ENCODE measurements at regions not wholly inside any gene's neighbourhood (a gene's known extent, or its start where the extent isn't known, plus 50 kb on each side); places are given as distances from the start of the nearest gene placed in this dataset.

- no peak overlapping the region for H3K56ac ChIP-seq (ENCODE audit: insufficient read length, low read depth, low read length)
- H3K27ac Mint-ChIP-seq = no peak overlapping the region
These were observed 84.7 kb downstream of the UQCRFS1 start for GRCh38 chr19:29128203-29128602.

More at GRCh38 chr19:29128203-29128602, 84.7 kb downstream of the UQCRFS1 start:
- no peak overlapping the region for H4K5ac ChIP-seq (ENCODE audit: insufficient read length, low read depth, low read length)
- no peak overlapping the region for H3K9ac ChIP-seq (ENCODE audit: extremely low read depth, insufficient read length, low read length)
- H3K4ac ChIP-seq (ENCODE audit: low read depth, low read length) = no peak overlapping the region
- H3K23me2 ChIP-seq (ENCODE audit: insufficient read length, low read depth, low read length, poor library complexity, severe bottlenecking) = no peaks in the 10 kb centered on the region
- H2BK20ac ChIP-seq (ENCODE audit: low read depth, low read length, poor library complexity, severe bottlenecking) = no peak overlapping the region
- H3K27ac ChIP-seq (ENCODE audit: insufficient read length, low read depth, low read length) = no peak overlapping the region
- no peaks in the 10 kb centered on the region for H3K4me1 ChIP-seq (ENCODE audit: insufficient read depth, low read length)
- TF ChIP-seq CTCF (conservative IDR thresholded peaks at IDR 0.05) = no peak
- H2BK5ac ChIP-seq (ENCODE audit: insufficient read length, low read length) = no peak overlapping the region
- H3K9me3 ChIP-seq (ENCODE audit: control insufficient read depth, low read depth, low read length) = peaks cover 11% of the 10 kb centered on the region
- H4K20me1 ChIP-seq (ENCODE audit: control insufficient read depth, insufficient read depth, insufficient read length) = no peaks in the 10 kb centered on the region
- H3K27me3 Mint-ChIP-seq (ENCODE audit: low read depth) = peaks cover 20% of the 10 kb centered on the region
- H3K4me2 ChIP-seq (ENCODE audit: insufficient read depth, insufficient read length, low read length) = no peak overlapping the region
- WGBS (ENCODE audit: extremely low coverage, insufficient read length, low lambda C conversion rate) = no CpG with 5 or more reads among the region's 8 CpGs
- no peak overlapping the region for H2BK15ac ChIP-seq (ENCODE audit: low read depth, low read length)
- no peaks in the 10 kb centered on the region for H3K79me2 ChIP-seq (ENCODE audit: insufficient read depth, low read length)
- H4K91ac ChIP-seq (ENCODE audit: insufficient read length, low read depth, low read length) = no peak overlapping the region
- H3K14ac ChIP-seq (ENCODE audit: insufficient read depth, low read length) = no peak overlapping the region; the same call in 1 of the 2 replicates
- no peak overlapping the region for H3K4me3 Mint-ChIP-seq
- H3K23ac ChIP-seq (ENCODE audit: insufficient read length, low read depth, low read length) = no peak overlapping the region
- no peak overlapping the region for H3T11ph ChIP-seq (ENCODE audit: low read length)
- H4K8ac ChIP-seq (replicated peaks; ENCODE audit: insufficient read length, low read depth, low read length) = no peak overlapping the region
- H2AK5ac ChIP-seq (ENCODE audit: insufficient read length, low read length) = no peak overlapping the region
- no peak overlapping the region for H2AFZ ChIP-seq (ENCODE audit: low read length)
- H3K9me3 Mint-ChIP-seq = peaks cover 24 to 29% of the 10 kb centered on the region in 2 experiments
- H3K36me3 Mint-ChIP-seq (ENCODE audit: insufficient read depth in 1 of 3, low read depth in 3 of 3) = peaks cover 4 to 14% (median 10%) of the 10 kb centered on the region in 3 experiments; a peak in 5 of 7 replicates
- no peaks in the 10 kb centered on the region for H3K4me1 Mint-ChIP-seq
- H3K18ac ChIP-seq (ENCODE audit: insufficient read length, low read depth, low read length) = no peak overlapping the region
- no peak for DNase-seq
- no peak overlapping the region for H2BK120ac ChIP-seq (ENCODE audit: low read depth, low read length, poor library complexity, severe bottlenecking)
- no peaks in the 10 kb centered on the region for H3K79me1 ChIP-seq (ENCODE audit: insufficient read depth, low read depth, low read length, poor library complexity, severe bottlenecking)
- H2BK12ac ChIP-seq (ENCODE audit: insufficient read length, low read depth, low read length) = no peak overlapping the region
- no peaks in the 10 kb centered on the region for H3K27me3 ChIP-seq (ENCODE audit: insufficient read depth, low read length)
